GM21619 (cell line): ENCODE measurements at regions not wholly inside any gene's neighbourhood (a gene's known extent, or its start where the extent isn't known, plus 50 kb on each side); places are given as distances from the start of the nearest gene placed in this dataset.

Source experiments
- ATAC-seq: cut with Tn5 transposase; IDR thresholded peaks from one replicate; pipeline ENCODE4 v1.9.1; 2021; ENCODE audit not compliant: unreplicated experiment

DNA sequence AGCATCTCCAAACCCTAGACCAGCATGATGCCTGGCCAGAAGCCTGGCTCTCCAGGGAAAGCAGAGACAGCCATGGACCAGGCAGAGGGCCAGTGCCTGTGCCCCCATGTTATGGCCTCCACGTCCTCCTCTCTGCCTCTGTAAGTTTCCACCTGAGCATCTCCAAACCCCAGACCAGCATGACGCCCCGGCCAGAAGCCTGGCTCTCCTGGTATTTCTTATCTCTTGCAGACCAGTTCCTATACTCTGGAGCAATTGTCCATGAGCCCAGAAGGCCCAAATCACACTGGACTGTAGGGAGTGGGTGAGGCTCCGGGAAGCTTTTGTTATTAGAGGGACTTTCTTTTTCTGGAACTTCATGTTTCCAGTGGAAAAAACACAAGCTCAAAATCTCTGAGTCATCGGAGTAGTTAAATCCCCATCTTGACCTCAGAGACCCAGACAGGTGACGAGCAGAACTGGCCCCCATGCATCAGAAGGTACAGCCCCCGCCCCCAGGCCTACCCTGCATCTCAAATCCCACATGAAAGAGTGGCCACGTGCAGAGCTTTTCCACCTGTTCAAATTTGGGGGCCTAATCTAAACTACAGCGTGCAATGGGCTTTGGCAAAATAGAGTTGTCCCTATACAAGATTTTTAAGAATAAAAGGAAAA, 110.2 kb upstream of the FOXQ1 start:
- no peak for ATAC-seq

DNA sequence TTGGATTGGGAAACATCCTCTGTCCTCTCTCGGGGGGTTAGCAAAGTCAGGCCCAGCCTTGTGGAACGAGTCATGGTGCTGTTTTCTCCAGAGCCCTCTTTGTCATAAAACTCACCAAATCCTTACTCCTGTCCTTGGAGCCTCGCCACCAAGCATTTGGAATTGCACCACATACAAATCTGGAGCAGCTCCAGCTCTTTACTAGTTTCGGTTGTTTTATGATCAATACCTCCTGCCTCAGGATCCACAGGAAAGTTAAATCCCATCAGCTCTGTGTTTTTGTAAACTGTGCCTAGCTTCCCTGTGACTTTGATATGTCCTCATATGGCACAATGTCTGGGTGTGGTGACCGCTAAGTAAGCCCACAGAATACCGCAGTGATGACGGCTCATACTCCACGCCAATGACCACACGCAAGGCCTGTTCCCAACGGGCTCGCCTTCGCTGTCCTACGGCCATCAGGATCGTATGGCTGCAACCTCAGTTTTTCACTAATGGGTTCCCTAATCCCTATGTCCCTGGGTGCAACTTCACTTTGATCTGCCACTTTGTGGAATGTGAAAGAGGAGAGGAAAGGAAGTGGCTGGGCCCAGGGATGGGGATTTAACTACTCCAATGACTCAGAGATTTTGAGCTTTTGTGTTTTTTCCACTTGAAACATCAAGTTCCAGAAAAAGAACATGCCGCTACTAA, 111.3 kb upstream of the FOXQ1 start:
- ATAC-seq, result no peak

DNA sequence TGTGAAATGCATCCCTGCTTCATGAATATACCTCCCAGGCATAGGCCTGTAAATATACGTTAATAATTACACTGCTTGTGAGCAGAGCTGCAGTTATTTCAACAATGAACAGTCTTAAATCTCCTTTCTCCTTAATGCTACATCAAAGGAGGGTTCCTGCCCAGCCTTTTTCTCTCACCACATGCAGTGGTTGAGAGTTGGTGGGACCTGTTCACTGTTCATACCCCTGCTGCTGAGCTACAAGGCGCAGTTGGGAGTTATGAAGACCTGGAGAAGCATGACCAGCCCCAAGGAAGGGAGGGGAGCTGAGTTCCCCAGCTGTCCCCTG, 111.9 kb upstream of the FOXQ1 start:
- ATAC-seq, result no peak

GRCh38 chr6:1197309-1197708, 114.6 kb upstream of the FOXQ1 start:
- no peak for ATAC-seq

DNA sequence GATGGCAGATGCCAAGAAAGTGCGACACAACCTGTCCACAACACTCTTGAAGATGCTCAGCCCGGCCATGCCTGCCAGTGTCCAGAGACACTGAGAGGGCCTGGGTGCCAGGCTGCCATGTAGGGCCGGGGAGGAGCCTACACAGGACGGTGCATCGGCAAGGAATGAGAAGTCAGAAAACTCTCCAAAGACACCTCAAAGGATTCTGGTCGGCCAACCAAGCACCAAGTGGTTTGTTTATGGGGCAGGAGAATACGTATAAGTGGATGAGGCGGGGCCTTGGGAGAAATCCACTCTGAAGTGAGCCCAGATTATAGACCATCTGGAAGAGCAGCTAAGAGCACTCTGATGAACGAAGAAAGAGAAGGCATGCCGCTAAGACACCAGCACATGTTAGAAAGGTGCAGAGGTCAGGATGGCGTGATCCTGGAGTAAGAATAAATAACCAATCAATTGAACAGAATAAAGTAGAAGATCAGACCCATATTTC, 120.7 kb upstream of the FOXQ1 start:
- no peak for ATAC-seq

DNA sequence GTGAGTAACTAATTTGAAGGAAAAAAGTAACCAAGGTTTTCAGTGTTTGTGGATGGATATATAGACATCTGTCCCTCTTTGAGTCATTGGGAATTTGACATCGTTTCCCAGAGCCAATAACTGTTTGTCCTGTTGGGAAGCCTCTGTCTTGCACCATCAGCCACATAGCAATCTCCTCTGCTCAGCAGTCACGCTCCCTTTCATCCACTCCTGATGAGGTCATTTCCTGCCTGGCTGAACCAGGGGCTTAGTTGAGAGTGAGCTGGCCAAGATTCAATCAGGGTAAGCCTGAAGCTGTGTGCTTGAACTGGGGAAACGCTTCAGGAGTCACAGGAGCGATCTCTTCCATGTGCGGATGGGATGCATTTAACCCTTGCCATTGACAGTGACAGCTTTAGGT, 121.5 kb upstream of the FOXQ1 start:
- ATAC-seq, result no peak

DNA sequence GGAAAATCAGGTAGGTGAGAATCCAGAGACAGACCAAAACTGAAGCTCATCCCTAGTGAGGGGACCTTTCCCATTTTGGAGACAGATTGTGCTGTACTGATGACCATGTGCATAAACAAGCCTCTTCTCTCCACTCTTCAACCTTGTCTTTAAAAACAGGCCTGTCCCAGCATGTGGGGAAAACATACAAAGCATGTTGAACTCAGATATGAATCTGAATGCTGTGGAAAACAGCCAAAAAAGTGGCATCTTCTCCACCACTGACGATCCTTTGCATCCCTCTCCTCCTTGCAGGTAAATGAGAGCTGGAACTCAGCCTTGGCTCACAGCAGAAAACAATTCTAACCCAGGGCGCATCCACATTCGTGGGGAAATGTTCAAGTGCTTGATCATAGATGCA, 123.7 kb upstream of the FOXQ1 start:
- ATAC-seq, result no peak

GRCh38 chr6:1187293-1188131, 124.4 kb upstream of the FOXQ1 start:
- no peak for ATAC-seq

DNA sequence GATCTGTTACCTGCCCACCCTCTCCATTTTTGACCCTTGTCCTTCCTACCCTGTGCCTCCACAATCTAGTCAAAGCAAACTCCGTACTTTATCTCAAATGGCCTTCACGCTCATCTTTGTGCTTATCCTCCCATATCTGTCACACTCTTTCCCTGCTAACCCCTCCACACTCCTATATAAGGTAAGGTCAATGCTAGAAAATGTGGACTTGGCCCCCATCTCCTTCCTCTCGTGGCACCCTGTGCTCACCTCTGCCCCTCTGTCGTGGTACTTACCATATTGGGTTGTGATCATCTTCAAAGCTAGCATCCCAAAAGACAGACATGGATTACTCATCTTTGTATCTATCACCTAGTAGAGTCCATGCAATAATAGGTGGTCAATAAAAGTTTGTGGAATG, 127.6 kb upstream of the FOXQ1 start:
- no peak for ATAC-seq

GRCh38 chr6:1182722-1183521, 129.0 kb upstream of the FOXQ1 start:
- ATAC-seq, result no peak

DNA sequence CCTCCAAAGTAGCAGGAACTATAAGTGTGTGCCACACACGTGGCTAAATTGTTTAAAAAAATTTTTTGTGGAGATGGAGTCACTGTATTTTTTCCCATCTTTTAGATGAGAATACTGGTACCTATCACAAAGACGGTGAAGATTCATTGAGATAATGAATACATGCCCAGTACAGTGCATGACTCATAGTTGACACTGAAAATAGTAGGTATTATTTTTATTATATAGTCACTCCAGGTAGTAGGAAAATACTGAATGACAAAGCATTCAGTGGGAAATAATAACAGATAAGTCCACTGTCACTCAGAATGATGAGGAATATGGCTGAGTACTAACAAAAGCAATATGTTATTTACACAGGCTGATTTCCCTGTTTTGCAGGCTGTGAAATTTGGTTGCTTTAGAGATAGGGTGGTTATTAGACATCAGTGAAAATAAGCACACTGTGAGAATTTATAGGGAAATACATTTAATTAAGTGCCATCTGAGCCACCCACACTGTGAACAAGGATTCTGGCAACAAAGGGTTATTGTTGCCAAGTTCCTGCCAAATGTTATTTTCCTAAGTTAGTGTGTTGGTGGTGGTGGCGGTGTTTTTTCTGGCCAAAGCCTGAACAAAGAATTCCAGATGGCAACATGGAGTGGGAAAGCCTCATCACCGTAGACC, 129.8 kb upstream of the FOXQ1 start:
- ATAC-seq, result no peak

DNA sequence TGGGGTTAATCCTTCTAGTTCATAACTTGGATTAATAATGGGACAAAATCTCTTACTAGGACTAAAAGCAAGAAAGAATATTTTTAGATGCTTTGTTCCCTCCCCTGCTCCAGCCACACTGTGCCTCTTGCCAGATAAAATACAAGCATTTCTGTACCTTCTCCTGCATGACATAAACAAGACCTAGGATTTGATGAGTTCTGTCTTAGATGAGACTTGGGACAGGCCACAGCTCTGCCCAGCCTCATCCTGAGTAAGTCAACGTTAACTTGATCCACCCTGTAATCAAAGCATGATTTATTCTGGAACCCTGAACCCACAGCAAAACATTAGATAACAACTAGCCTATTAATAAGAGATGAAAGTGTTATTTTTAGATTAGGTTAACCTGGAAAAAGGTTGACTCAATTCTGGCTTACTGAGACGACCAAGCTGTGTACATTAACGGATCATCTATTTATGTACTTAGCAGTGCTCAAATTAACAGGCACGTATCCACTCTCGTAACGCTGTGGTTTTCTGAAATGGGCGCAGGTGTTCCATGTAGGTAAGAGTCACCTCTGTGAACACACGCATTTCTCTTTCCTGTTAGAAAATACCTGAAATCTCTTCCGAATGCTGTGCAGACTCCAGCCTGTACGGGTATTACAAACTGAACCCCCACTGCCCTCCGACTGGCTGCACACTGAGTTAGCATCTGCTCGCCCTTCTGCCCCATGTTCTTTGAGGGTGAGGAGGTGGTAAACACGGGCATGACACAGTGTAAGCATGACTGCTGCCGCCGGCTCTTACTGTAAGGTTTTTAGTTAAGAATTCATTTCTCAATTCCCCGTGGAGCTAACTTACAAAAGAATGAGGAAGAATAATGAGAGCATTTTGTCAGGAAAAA, 132.1 kb upstream of the FOXQ1 start:
- ATAC-seq, result no peak

- no peak for ATAC-seq
These were observed 133.3 kb upstream of the FOXQ1 start for GRCh38 chr6:1178590-1178989.

- no peak for ATAC-seq
These were observed 135.3 kb upstream of the FOXQ1 start for GRCh38 chr6:1176567-1176966.

DNA sequence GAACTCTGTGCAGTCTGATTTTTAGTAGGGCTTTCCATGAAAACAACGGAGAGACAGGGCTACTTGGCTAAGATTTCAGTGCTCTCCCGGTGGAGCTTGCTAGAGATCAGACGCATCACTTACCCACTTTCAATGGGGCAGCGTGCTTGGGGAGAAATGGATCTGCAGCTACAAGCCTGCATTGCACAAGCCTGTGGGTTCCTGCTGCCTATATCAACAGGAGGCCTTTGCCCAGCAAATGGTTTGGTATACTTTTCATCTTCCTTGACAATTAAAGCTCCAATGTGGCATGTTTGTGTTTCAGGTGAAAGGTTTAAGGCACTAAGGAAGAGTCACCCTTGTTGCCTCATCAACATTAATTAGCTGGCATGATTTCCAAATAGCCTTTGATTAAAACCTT, 136.0 kb upstream of the FOXQ1 start:
- ATAC-seq, result no peak

GRCh38 chr6:1170794-1171193, 141.1 kb upstream of the FOXQ1 start:
- ATAC-seq, result no peak

- no peak for ATAC-seq
These were observed 147.3 kb upstream of the FOXQ1 start for GRCh38 chr6:1164600-1164999.

DNA sequence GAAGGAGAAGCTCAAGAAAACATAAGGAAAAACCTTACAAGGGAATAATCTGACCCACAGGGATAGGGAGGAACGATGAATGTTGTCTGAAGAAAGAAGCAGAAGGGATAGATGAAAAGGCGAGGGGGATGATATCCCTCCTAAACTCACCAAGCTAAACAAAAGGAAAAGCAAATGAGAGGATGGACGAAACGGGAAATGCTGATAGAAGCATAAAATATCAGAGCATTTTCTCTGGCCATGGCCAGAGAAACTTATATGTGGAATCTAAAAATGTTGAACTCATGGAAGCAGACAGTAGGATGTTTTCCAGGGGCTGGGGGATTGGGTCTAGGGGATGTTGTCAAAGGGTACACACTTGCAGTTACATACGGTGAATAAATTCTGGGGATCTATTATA, 148.4 kb upstream of the FOXQ1 start:
- ATAC-seq, result no peak

DNA sequence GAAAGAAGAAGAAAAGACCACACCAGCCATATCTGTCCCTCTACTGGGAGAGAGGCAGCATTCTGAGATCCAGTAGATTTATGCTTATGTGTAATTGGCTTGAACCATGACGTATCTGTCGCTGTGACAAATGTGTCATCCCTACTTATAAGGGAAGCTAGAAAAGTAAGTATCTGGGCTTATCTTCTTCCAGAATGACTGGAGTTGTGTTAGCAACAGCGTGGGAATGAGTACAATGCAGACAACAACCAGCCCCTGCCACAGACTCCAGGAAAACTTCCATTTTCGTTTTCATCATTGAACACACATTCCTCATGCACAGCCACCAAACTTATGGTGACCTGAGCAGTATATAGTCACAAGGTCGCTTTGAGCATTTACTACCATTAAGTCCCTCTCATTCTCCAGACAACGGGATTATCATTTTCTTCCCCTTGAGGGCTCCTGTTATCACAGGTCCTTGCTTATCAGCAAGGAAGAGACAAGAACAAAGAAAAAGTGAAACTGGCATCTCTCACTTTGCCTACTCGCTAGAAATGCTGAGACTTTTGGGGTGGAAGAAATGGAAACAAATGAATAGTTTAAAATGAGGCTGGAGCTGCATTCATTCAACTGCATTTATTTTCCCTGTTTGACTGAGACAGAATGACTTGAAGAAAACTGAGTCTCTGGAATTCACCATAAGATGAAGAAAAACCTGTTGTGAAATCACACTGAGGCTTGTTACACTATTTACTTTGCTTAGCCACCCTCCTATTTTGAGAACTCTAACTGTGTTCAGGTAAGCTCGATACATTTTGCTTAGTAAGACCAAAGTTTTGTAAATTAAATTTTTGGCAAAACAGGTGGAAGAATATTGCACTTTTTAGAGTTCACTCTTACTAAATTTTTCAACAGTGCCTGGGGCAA, 149.3 kb upstream of the FOXQ1 start:
- ATAC-seq, result no peak
